Femur (tissue), 1 donor: ENCODE measurements at regions not wholly inside any gene's neighbourhood (a gene's known extent, or its start where the extent isn't known, plus 50 kb on each side); places are given as distances from the start of the nearest gene placed in this dataset.
A peak's percentile ranks its signal among the peaks of the same experiment; 100 is the strongest.
"Not testable (repeated sequence)": the region's sequence is repeated elsewhere in the genome, so short reads cannot be mapped to it uniquely, and the experiment has no call there.

Experiments
- DNase-seq: peaks from one replicate; pipeline ENCODE4 v3.0.0-alpha.2; 2017

DNA sequence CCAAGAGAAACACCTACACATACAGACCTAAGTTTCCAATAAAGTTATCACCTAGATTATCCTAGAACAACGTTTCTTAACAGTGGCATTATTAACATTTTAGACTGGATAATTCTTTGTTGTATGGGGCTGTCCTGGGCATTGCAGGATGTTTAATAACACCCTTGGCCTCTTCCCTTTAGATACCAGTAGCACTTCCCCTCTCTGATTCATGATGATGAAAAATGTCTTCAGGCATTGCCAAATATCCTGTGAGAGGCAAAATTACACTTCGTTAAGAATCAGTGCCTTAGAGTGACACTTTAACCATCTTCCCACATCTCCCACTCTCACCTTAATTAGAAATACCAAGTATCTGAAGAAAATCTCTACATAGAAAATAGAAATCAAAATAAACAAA is 352.6 kb downstream of the CGGBP1 start:
- no peak for DNase-seq

DNA sequence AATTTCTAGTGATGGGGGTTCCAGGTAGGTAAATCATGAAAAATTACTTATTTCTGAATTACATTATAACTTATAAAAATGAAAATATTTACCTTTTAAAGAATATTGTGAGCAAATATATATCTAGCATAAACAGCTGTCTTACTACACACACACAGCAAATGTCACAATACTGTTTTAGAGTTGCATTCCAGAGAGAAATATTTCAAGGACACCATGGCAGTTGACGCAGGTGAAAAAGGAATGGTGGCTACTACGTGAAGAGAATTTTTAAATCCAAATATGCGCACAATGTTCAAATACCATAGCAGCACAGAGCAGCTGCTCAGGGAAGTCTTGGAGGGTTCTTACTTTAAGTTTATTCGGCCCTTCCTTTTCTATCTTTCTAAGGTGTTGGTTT is 356.2 kb downstream of the CGGBP1 start:
- DNase-seq: no peak

DNA sequence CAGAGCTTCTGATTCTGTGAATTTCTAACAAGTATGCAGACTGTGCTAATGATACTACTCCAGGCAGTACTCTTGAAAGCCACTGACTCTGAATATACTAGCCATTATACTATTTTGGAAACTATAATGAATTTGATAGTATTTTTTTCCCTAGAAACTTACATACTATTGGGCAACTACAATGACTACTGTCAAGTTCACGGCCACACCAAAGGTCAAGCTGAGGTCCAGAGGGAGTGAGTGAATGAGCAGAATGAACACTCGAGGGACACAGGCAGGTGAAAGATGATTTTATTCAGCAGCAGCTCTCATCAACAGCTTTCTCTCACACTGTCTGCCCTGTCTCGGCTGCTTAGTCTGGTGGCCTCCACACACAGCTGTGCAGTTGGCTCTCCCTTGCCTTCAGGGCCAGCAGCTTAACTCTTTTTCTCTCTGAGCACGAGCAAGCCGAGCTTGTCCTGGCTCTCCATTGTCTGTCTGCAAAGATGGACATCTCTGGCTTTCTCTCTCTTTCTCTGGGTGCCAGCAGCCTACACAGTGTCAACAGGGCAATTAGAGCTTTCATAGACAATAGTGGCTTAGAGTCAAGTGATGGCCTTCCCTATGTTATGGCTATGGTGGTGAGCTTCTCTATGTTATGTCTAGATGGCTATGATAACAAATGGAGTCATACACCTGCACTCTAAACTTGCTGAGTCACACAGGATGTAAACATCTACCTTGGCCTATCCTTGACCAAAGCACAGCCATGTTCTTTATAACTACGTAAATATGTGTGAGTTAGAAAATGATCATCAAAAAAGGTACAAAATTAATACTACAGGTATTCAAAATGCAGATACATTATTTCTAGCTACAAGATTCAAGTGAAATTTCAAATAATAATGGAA is 362.4 kb downstream of the CGGBP1 start:
- DNase-seq: no peak

DNA sequence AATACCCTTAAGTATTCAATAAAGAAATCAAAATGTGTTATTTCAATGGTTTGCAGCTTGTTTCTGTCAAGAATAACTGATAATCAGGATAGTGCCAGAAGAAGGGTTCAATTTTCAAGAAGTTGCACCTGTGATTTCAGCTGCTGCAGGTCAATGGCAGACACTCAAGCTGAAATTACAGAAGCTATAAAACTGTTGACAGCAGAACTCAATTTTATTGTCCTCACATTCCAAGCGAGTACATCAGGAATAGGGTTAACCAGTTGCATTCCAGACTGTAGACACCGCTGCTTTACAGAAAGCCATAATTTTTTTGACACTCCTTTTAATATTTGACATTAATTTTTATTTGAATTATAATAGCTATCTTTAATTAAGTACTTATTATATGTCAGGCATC is 364.1 kb downstream of the CGGBP1 start:
- no peak for DNase-seq

DNA sequence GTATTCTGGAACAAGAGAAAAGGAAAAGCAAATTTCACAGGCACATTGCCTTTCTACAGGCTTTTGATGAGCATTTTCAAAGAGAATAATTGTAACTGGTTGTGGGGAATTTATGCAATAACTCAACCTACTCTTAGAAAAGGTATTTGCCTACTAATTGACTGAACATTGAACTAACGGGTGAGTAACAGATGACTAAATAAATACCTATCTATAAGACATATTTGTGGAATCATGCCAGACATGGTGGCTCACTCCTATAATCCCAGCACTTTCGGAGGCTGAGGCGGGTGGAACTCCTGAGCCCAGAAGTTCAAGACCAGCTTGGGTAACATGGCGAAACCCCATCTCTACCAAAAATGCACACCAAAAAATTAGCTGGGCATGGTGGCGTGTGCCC is 367.7 kb downstream of the CGGBP1 start:
- DNase-seq: no peak

DNA sequence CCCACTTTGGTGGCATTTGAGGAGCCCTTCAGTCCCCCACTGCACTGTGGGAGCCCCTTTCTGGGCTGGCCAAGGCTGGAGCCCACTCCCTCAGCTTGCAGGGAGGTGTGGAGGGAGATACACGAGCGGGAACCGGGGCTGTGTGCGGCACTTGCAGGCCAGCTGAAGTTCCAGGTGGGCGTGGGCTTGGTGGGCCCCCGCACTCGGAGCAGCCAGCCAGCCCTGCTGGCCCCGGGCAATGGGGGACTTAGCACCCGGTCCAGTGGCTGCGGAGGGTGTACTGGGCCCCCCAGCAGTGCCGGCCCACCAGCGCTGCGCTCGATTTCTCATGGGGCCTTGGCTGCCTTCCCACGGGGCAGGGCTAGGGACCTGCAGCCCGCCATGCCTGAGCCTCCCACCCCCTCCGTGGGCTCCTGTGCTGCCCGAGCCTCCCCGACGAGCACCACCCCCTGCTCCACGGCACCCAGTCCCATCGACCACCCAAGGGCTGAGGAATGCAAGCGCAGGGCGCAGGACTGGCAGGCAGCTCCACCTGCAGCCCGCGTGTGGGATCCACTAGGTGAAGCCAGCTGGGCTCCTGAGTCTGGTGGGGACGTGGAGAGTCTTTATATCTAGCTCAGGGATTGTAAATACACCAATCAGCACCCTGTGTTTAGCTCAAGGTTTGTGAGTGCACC is 379.7 kb downstream of the CGGBP1 start:
- DNase-seq: not testable (repeated sequence)

DNA sequence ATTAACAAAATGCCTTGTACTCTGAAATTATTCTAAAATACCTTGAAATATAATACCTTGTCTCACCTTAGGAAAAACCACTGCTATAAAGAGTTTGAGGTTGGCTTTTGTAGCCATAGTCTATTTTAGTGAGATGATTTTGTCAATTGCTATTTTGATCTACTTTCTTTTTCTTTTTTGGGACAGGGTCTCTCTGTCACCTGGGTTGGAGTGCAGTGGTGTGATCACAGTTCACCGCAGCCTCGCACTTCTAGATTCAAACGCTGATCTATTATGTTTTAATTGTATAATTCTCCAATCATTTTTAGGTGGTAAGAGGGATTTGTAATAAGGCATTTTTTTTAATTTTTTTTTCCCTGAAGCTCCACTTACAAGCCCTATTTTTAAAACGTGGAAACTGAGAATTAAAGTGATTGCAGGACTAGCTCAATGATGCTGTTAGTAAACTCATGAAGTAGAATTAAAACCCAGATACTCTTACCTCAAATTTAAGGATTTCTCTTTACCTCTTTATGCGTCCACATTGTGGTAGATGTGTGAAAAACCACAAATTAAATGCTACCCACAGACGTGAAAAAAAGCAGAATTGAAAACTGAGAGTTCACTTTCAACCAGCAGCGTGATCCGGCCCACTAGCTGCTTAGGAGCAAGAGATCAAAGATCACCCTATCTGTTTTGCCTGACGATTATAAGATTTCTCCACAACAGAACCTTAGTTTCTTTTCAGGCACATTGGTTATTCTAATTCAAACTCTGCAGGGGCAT is 384.2 kb downstream of the CGGBP1 start:
- no peak for DNase-seq

DNA sequence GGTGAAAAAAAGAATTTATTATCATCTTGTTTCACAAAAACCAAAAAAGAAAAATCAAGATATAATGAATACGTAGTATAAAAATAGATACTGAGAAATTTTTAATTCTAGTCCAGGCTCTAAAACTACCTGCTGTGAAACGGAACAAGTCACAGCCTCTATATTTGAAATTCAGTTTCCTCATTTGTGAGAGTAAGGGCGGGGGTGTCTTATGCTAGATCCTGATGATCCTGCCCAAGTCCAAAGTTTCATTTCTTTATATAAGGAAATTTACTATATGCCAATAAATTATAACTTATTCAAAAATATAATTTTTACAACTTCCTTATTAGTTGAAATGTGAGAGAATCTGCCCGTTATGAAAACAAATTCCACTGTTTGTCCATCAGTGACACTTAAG is 385.7 kb downstream of the CGGBP1 start:
- DNase-seq: no peak

DNA sequence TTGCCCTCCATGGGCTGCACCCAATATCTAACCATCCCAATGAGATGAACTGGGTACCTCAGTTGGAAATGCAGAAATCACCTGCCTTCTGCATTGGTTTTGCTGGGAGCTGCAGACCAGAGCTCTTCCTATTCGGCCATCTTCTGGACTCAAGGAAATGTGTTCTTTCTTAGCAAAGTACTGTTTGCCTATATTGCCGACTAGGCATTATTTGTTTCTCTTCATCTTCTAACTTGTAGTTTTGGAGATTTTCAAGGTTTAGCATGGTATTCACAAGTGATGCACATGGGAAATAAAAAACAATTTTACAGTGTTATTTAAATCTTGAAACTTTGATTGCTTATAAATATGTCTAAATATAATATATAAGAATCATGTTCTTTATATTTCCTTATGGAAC is 377.8 kb upstream of the POU1F1 start:
- DNase-seq: no peak

DNA sequence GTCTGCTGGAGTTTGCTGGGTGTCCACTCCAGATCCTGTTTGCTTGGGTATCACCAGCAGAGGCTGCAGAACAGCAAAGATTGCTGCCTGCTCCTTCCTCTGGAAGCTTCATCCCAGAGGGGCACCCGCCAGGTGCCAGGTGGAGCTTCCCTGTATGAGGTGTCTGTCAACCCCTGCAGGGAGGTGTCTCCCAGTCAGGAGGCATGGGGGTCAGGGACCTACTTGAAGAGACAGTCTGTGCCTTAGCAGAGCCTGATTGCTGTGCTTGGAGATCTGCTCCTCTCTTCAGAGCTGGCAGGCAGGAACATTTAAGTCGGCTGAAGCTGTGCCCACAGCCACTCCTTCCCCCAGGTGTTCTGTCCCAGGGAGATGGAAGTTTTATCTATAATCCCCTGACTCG is 376.8 kb upstream of the POU1F1 start:
- not testable (repeated sequence) for DNase-seq

DNA sequence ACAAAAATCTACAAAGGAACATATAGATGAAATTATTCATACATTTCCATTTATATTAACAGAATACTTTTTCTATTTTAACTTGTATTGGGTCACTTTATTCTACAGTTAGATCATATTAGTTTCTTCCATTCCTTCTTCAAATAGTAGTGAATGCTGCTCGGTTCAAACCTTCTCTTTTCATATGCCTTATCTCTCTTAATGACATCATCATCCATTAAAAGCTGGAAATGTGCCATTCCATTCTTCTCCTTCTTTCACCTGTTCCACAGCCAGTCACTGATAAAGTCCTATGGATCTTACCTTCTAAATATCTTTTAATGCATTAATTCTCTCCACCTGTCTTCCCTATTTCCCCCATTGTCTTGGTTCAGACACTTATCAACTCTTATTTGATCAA is 358.0 kb upstream of the POU1F1 start:
- no peak for DNase-seq

DNA sequence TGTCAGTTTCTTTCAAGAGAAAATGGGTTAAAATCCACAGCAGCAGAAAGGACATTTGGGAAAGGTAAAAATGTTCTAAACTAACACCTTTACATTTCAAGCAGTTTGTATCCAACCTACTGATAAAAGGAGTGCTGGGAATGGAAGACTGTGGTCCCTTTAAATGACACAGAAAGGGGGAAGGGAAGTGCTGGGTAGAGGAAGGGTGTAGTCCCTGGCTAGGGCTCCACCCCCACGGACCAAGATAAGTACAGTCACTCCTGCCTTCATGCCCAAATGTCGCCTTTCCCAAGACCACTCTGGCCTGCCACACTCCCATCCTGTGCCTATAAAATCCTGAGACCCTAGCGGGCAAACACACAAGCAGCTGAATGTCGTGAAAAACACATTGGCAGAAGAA is 350.9 kb upstream of the POU1F1 start:
- no peak for DNase-seq

DNA sequence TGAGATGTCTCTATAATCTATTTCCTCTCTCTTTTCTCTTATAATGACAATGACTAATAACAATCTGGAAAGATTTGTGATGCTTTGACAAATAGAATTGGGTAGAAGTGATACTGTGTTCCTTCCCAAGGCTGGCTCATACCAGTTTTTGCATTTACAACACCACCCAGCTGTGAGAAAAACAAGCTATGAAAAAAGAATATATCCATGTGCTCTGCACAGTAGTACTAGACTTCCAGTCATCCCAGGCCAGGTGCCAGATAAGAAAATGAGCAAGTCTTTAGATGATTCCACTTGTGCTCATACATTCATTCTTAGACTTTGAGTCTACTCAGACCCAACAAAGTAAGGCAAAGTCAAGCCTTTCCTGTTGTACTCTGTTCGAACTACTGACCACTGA is 350.2 kb upstream of the POU1F1 start:
- DNase-seq: no peak

DNA sequence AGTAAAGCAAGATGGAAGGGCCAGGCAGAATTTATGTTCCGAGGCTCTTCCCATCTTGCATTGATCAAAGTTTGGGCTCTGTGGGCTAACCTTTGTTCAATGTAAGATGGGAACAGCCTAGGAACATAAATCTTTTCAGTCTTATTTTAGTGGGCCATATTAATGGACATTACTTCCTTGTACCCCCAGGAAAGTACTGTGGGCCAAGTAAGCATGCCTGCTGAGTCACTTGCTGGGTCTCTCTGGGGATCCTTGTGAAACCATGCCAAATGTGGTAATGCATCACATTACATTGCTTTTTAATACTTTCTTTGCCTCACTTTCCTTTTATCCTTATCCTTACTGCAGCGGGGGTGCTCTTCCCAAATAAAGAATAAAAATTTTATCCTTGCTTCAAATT is 349.5 kb upstream of the POU1F1 start:
- no peak for DNase-seq

DNA sequence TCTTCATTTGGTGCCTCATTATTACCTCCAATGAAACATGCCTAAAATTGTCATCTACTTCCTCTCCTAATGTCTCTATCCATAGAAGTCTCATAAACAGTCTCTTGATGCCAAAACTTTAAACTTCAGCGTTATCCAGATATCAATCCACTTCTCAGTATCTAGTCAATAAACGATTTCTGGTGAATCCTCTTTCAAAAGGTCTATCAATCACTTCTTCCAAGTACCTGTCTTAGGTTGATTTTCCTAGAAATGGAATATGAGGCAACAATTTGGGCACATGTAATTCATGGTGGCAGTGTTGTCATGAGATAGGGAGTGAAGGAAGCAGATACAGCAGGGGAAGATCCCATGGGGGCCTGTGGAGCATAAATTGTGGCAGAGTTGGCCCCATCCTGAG is 348.5 kb upstream of the POU1F1 start:
- DNase-seq: no peak

DNA sequence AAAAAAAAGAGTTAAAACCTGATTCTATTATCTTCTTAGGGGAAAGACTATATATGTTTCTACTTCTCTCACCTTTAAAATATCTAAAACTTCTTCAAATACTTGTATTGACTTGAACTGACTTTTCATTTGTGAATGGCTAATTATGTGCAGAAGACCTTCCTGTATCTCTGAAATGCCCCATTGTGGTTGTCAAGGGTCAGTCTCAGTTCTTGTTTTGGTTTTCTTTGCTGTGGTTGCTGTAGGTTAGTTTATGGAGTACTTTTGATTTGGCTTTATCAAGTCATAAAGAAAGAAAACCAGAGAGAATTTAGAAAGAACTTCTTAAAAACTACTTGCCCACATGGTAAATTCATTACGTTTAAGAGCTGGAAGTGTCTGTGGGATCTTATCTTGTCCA is 345.3 kb upstream of the POU1F1 start:
- DNase-seq: no peak

DNA sequence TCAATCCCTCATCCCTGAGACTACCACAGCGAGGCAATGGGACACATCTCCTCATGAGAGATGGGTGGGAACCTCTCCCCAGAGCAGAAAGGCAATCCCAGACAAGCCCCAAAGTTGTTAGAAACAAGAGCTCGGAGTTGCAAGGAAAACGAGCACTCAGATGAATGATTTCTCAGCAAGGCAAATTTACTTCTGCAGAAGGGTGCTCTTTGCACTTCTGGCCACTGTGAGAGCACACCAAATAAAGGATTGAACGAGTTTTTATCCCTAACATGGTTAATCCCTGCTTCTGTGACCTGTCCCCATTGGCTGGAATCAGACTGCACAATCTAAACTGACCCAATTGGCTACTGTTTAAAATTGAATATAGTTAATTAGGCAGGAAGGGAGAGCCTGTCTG is 339.1 kb upstream of the POU1F1 start:
- DNase-seq: no peak

DNA sequence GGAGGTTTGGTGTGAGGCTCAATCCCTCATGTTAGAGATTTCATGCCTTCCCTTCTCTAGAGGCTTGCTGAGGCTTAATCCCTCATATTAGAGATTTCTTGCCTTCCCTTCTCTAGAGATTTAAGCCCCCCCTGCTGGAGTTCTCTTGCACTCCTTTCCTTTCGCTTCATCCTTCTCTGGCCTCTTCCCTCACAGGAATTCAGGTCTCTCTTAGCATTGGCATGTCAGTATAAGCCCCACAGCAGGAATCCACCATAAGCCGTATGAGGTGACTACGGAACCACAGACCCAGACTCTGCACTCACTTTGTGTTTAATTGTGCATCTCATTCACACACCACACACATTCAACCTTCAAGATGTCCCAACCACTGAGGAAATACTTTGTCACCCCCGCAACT is 338.6 kb upstream of the POU1F1 start:
- no peak for DNase-seq

DNA sequence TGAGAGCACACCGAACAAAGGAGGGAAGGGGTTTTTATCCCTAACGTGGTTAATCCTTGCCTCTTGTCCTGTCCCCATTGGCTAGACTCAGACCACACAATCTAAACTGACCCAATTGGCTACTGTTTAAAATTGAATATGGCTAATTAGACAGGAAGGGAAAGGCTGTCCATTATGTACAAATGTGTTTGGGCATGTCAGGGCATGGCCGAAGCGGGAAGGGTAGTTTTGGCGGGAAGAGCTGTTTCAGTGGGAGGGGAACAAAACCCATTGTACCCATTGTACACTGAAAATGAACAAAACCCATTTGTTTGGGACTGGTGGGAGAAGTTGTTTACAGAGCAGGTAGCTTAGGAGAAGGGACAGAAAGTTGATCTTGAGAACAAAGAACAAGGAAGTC is 330.9 kb upstream of the POU1F1 start:
- DNase-seq: no peak

DNA sequence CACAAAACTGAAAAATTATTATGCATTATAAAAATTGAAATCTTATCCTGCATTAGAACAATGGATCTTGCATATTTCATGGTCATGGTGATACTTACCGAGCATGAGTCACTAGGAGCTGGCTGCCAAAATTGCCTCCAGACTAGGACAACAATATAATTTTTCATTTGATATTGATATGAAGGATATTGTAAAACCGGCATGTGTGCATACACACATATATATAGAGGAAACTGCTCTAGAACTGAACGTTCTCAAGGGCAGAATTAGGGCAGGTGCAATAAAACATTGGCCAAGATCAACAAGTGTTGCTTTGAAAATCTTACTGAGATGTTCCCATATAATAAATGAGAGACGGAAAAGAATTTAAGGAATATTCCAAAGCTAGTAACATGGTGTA is 319.4 kb upstream of the POU1F1 start:
- no peak for DNase-seq

DNA sequence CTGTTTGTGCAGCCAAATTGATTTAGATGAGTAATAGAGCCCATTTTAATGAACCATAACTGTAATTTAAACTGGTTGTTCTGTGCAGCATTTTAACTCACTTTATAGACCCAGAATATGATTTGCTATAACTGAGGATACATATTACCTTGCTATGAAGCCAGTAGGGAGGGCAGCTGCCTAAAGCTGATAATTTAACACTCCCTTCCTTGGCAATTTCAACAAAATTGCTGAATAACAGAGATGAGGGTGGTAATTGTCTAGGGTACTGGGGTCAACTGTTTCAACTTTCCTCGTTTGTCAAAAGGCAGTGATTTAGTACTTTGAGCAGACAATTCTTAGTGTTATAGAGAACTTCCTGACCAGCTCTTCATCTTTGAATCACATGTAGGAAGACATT is 304.9 kb upstream of the POU1F1 start:
- no peak for DNase-seq

DNA sequence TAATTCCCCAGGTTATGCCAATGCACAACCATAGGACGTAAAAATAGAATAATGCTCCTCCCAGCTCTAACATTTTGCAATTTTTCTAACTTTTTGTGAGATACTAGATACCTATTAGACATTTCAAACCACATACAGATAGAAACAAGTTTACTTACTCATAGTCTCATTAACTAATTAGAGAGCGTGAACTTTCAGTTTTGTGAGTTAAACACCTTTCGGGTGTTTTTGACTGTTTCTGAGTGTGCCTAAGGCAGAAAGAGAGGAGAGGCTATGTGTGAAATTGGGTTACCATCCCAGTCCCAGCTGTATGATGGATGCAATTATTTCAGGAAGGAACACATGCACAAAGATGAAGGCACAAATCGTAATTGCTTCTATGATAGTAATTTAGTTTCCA is 300.4 kb upstream of the POU1F1 start:
- DNase-seq: no peak

DNA sequence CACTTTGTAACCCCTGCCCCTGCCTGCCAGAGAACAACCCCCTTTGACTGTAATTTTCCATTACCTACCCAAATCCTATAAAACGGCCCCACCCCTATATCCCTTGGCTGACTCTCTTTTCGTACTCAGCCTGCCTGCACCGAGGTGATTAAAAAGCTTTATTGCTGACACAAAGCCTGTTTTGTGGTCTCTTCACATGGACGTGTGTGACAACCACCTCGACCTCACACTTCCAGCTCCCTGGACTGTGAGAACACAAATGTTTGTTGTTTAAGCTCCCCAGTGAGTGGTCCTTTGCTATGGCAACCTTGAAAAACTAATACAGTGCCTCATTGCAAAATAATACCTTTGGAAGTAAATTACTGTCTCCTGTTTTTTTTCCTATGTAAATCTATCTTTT is 299.2 kb upstream of the POU1F1 start:
- DNase-seq: peak; percentile 34

DNA sequence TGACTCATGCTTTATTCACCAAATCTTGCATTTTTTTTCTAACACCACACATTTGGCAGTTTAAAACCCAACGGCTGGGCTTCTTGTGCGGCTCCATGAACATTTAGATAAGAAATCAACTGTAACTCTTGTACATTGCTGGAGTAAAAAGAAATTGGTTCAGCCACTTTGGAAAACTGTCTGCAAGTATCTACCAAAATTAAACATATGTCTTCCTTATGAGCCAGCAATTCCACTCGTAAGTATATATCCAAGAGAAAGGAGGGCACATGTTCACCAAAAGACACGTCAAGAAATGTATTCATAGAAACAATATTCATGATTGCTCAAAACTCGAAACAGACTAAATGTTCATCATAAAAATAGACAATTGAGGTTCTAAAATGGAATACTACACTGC is 291.9 kb upstream of the POU1F1 start:
- DNase-seq: no peak
